Tongue (tissue), 1 donor: ENCODE measurements at regions not wholly inside any gene's neighbourhood (a gene's known extent, or its start where the extent isn't known, plus 50 kb on each side); places are given as distances from the start of the nearest gene placed in this dataset.
A peak's percentile ranks its signal among the peaks of the same experiment; 100 is the strongest.

ENCODE experiments used
- DNase-seq: peaks from one replicate; pipeline ENCODE4 v3.0.0-alpha.2; 2015

- DNase-seq = no peak
These were observed 261.1 kb downstream of the ABHD5 start for GRCh38 chr3:43951813-43952212.

GRCh38 chr3:43953380-43953779, 262.6 kb downstream of the ABHD5 start:
- no peak for DNase-seq

- no peak for DNase-seq
These were observed 263.3 kb downstream of the ABHD5 start for GRCh38 chr3:43953814-43954692.

- DNase-seq = no peak
These were observed 266.2 kb downstream of the ABHD5 start for GRCh38 chr3:43956945-43957344.

- DNase-seq = no peak
These were observed 266.8 kb downstream of the ABHD5 start for GRCh38 chr3:43957553-43957952.

- no peak for DNase-seq
These were observed 267.4 kb downstream of the ABHD5 start for GRCh38 chr3:43958005-43958770.

- no peak for DNase-seq
These were observed 268.2 kb downstream of the ABHD5 start for GRCh38 chr3:43958973-43959372.

GRCh38 chr3:43959498-43960447, 269.0 kb downstream of the ABHD5 start:
- no peak for DNase-seq

- peak; percentile 46 for DNase-seq
These were observed 269.7 kb downstream of the ABHD5 start for GRCh38 chr3:43960448-43960840.

GRCh38 chr3:43962043-43962442, 271.3 kb downstream of the ABHD5 start:
- DNase-seq = no peak

GRCh38 chr3:43963208-43963607, 272.5 kb downstream of the ABHD5 start:
- no peak for DNase-seq

GRCh38 chr3:43964640-43965039, 273.9 kb downstream of the ABHD5 start:
- no peak for DNase-seq

- no peak for DNase-seq
These were observed 274.9 kb downstream of the ABHD5 start for GRCh38 chr3:43965656-43966055.

- DNase-seq = no peak
These were observed 275.4 kb downstream of the ABHD5 start for GRCh38 chr3:43966126-43966525.

GRCh38 chr3:43966530-43966929, 275.2 kb upstream of the TOPAZ1 start:
- DNase-seq = no peak

GRCh38 chr3:43968465-43968864, 273.2 kb upstream of the TOPAZ1 start:
- no peak for DNase-seq

GRCh38 chr3:43969944-43970343, 271.7 kb upstream of the TOPAZ1 start:
- no peak for DNase-seq

GRCh38 chr3:43970351-43970750, 271.3 kb upstream of the TOPAZ1 start:
- no peak for DNase-seq

GRCh38 chr3:43970920-43971319, 270.8 kb upstream of the TOPAZ1 start:
- no peak for DNase-seq

GRCh38 chr3:43971486-43971885, 270.2 kb upstream of the TOPAZ1 start:
- no peak for DNase-seq

GRCh38 chr3:43978708-43979107, 263.0 kb upstream of the TOPAZ1 start:
- no peak for DNase-seq

- DNase-seq = no peak
These were observed 262.0 kb upstream of the TOPAZ1 start for GRCh38 chr3:43979645-43980044.
